ENCODE measurements at regions not wholly inside any gene's neighbourhood (a gene's known extent, or its start where the extent isn't known, plus 50 kb on each side); places are given as distances from the start of the nearest gene placed in this dataset.

DNA sequence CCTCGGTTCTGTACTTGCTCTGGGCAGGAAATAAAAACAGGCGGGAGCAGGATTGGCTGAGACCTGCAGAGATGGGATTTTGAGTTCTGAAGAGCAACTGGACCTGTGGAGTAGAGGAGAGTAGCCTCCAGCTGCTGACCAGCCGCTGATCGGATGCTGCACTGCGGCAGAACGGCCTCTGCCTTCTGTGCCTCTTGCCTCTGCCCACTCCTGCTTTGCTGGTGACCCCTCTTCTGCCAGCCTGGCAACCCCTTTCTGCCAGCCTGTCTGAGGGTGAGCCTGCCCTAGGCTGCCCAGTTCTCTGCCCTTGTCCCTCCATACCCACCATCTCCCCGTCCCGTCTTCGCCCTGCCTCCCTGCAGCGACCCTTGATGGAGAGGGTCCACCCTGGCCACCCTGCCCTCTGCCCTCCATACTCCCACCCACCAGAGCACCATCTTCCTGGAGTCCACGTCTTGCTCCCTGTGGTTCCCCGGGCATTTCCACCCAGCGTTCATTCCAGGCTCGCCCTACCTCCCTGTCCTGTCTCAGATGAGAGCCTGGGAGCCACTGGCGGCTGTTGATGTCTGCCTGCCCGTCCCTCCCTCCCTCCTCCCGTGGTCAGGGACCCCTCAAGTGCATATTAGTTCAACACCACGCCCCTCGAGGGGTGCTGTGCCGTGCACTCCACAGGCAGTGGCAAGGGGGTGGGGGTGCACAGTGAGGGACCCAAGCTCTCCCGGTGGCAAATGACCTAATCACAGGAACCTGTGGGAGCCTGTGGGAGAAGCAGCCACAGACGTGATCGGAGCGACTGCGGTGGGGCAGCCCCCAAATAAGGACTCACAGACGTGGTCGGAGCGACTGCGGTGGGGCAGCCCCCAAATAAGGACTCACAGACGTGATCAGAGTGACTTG lies 863.3 kb downstream of the TBC1D22A start:
- no peaks in the 10 kb centered on the region for H3K4me1 ChIP-seq (ENCODE audit: control insufficient read depth, insufficient read depth, low read length)
- DNase-seq (no peak), ATAC-seq (no peak)
- Mint-ChIP-seq H3K36me3 (no peaks in the 10 kb centered on the region), H3K27ac (no peak overlapping the region), H3K27me3 (ENCODE audit: low read depth in 2 of 2) (no peaks in the 10 kb centered on the region), H3K9me3 (no peaks in the 10 kb centered on the region), H3K4me3 (no peak overlapping the region), H3K4me1 (no peaks in the 10 kb centered on the region)
- TF ChIP-seq, protein P1, sequence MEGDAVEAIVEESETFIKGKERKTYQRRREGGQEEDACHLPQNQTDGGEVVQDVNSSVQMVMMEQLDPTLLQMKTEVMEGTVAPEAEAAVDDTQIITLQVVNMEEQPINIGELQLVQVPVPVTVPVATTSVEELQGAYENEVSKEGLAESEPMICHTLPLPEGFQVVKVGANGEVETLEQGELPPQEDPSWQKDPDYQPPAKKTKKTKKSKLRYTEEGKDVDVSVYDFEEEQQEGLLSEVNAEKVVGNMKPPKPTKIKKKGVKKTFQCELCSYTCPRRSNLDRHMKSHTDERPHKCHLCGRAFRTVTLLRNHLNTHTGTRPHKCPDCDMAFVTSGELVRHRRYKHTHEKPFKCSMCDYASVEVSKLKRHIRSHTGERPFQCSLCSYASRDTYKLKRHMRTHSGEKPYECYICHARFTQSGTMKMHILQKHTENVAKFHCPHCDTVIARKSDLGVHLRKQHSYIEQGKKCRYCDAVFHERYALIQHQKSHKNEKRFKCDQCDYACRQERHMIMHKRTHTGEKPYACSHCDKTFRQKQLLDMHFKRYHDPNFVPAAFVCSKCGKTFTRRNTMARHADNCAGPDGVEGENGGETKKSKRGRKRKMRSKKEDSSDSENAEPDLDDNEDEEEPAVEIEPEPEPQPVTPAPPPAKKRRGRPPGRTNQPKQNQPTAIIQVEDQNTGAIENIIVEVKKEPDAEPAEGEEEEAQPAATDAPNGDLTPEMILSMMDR (IDR thresholded peaks at IDR 0.05) = no peak
- intact Hi-C loops (cut with micrococcal nuclease) = no loop called here
- no peak overlapping the region for H3K4me3 ChIP-seq (ENCODE audit: low read length)
- H3K27ac ChIP-seq (ENCODE audit: low read length) = no peak overlapping the region
- H3K27me3 ChIP-seq (ENCODE audit: control insufficient read depth, insufficient read depth, low read length) = no peaks in the 10 kb centered on the region
- no peaks in the 10 kb centered on the region for H3K36me3 ChIP-seq (ENCODE audit: control insufficient read depth, insufficient read depth, low read length)
- H3K9me3 ChIP-seq (ENCODE audit: control insufficient read depth, insufficient read depth, low read length) = no peaks in the 10 kb centered on the region
- 87% methylated on average over 29 of the region's 30 CpGs for WGBS (ENCODE audit: insufficient coverage)

DNA sequence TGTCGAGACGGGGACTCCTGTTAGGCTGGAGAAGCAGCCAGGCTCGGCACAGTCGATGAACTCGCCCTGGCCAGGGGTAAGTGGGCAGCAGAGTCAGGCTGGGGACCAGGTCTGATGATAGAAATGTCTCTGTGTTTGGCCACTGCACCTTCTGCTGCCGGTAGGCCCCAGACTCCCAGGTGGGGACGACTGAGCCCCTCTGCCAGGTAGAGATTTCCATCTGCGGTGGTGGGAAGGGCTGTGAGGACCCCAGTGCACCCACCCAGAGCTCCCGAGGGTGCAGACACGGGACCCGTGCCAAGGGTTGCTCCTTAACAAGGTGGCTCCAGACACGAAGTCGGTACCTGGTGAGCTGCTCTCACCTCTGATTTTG lies 862.5 kb downstream of the TBC1D22A start:
- intact Hi-C loops (cut with micrococcal nuclease) = no loop called here
- WGBS (ENCODE audit: insufficient coverage) = 80% methylated on average over 13 of the region's 13 CpGs
- Histone ChIP-seq H3K27me3 (ENCODE audit: control insufficient read depth, insufficient read depth, low read length) (no peaks in the 10 kb centered on the region), H3K4me1 (ENCODE audit: control insufficient read depth, insufficient read depth, low read length) (no peaks in the 10 kb centered on the region), H3K9me3 (ENCODE audit: control insufficient read depth, insufficient read depth, low read length) (no peaks in the 10 kb centered on the region), H3K27ac (ENCODE audit: low read length) (no peak overlapping the region), H3K36me3 (ENCODE audit: control insufficient read depth, insufficient read depth, low read length) (no peaks in the 10 kb centered on the region), H3K4me3 (ENCODE audit: low read length) (no peak overlapping the region)
- H3K27ac Mint-ChIP-seq = no peak overlapping the region
- no peak overlapping the region for H3K4me3 Mint-ChIP-seq
- H3K36me3 Mint-ChIP-seq = no peaks in the 10 kb centered on the region
- no peaks in the 10 kb centered on the region for H3K9me3 Mint-ChIP-seq
- DNase-seq (no peak), ATAC-seq (no peak)
- TF ChIP-seq, protein P1 (IDR thresholded peaks at IDR 0.05) = no peak
- H3K4me1 Mint-ChIP-seq = no peaks in the 10 kb centered on the region
- H3K27me3 Mint-ChIP-seq (ENCODE audit: low read depth in 2 of 2) = no peaks in the 10 kb centered on the region

DNA sequence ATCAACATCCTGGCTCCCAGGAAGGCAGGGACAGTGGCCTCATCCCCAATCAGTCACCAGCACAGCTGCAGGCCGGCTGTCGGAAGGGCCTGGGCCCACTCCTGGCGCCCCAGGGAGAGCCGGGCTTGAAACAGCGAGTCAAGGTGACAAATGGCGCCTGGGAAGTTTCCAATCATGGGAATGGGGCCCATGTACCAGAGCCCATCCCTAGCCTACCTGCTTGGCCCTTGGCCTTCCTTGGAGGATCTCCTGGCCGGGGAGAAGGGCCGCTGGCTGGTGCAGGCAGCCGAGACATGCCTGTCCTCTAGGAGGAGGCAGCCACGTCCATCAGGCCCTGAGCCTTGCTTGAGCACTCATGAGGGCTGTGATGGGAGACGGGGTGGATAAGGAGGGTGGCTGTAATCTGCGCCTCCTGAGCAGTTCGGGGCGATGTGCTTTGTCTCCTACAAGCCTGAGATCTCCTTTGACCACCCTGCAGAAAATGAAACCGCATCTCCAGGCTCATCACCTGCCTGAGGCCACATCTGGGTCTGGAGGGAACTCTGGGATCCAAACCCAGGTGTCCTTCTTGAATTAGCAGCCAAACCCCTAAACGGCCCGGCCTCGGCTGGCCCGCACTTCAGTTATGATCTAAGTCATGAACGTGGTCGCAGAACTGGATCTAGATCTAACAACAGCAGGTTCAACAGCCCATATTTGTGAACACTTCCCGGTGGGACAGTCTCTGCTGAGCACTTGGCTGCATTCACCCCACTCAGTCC lies 862.0 kb downstream of the TBC1D22A start:
- no peak overlapping the region for H3K4me3 Mint-ChIP-seq
- intact Hi-C loops (cut with micrococcal nuclease) = no loop called here
- no peak overlapping the region for H3K27ac Mint-ChIP-seq
- H3K36me3 ChIP-seq (ENCODE audit: control insufficient read depth, insufficient read depth, low read length) = no peaks in the 10 kb centered on the region
- H3K9me3 ChIP-seq (ENCODE audit: control insufficient read depth, insufficient read depth, low read length) = no peaks in the 10 kb centered on the region
- no peaks in the 10 kb centered on the region for H3K27me3 Mint-ChIP-seq (ENCODE audit: low read depth in 2 of 2)
- TF ChIP-seq, protein P1 (IDR thresholded peaks at IDR 0.05) = no peak
- H3K36me3 Mint-ChIP-seq = no peaks in the 10 kb centered on the region
- 84% methylated on average over 22 of the region's 22 CpGs for WGBS (ENCODE audit: insufficient coverage)
- no peaks in the 10 kb centered on the region for H3K9me3 Mint-ChIP-seq
- H3K4me3 ChIP-seq (ENCODE audit: low read length) = no peak overlapping the region
- no peak overlapping the region for H3K27ac ChIP-seq (ENCODE audit: low read length)
- no peaks in the 10 kb centered on the region for H3K4me1 Mint-ChIP-seq
- DNase-seq (no peak), ATAC-seq (no peak)
- H3K27me3 ChIP-seq (ENCODE audit: control insufficient read depth, insufficient read depth, low read length) = no peaks in the 10 kb centered on the region
- H3K4me1 ChIP-seq (ENCODE audit: control insufficient read depth, insufficient read depth, low read length) = no peaks in the 10 kb centered on the region
